H1 (cell line): ENCODE measurements at regions not wholly inside any gene's neighbourhood (a gene's known extent, or its start where the extent isn't known, plus 50 kb on each side); places are given as distances from the start of the nearest gene placed in this dataset.

Experiments
- CTCF ChIA-PET: fragments of 300-600 bp; sonication (Branson Sonifier 250); formaldehyde crosslinking; loops from one replicate; lab custom pipeline; 2021; ENCODE audit not compliant: partially characterized antibody; lab: Charles Lee
- POLR2A ChIA-PET: fragments of 300-600 bp; sonication (Branson Sonifier 250); formaldehyde crosslinking; loops from one replicate; lab custom pipeline; 2021; ENCODE audit warnings: inconsistent platforms; ENCODE audit not compliant: partially characterized antibody; lab: Charles Lee
- DNase-seq, 2 experiments: peaks; one replicate each; pipeline versions ENCODE4 v3.0.0 to v3.0.0-alpha.2; 2010 to 2022; ENCODE audit warnings: low spot score in 2 of 2, low read depth in 1 of 2, mixed read lengths in 1 of 2
- FAIRE-seq: peaks from 2 replicates; lab custom pipeline; 2011; peaks lifted over from hg19 to GRCh38; lab: Jason Lieb, UNC
- H2AFZ ChIP-seq: 2 replicates; pipeline ENCODE4 v1.8.1; 2012; ENCODE audit warnings: low read length, inconsistent platforms
- H2AK5ac ChIP-seq: 2 replicates; pipeline ENCODE4 v1.6.1; 2013; ENCODE audit warnings: low read depth, low read length
- H2BK120ac ChIP-seq: replicated peaks from 2 replicates; pipeline ENCODE3; 2013; ENCODE audit warnings: low read depth, low read length, inconsistent platforms
- H2BK12ac ChIP-seq: 2 replicates; pipeline ENCODE4 v1.6.1; 2013; ENCODE audit warnings: low read depth, low read length
- H2BK15ac ChIP-seq: 2 replicates; pipeline ENCODE4 v1.6.1; 2013; ENCODE audit warnings: low read length
- H2BK20ac ChIP-seq: 2 replicates; pipeline ENCODE4 v1.6.1; 2013; ENCODE audit warnings: low read length
- H2BK5ac ChIP-seq: 2 replicates; pipeline ENCODE4 v1.6.1; 2013; ENCODE audit warnings: low read depth, low read length
- H3K14ac ChIP-seq: 2 replicates; pipeline ENCODE4 v1.6.1; 2013; ENCODE audit warnings: inconsistent platforms; ENCODE audit not compliant: insufficient read length
- H3K18ac ChIP-seq: 2 replicates; pipeline ENCODE4 v1.6.1; 2013; ENCODE audit warnings: low read length; ENCODE audit errors: extremely low read depth
- H3K23ac ChIP-seq: 2 replicates; pipeline ENCODE4 v1.6.1; 2013; ENCODE audit warnings: inconsistent platforms; ENCODE audit not compliant: insufficient read length
- H3K23me2 ChIP-seq: 2 replicates; pipeline ENCODE4 v1.6.1; 2013; ENCODE audit warnings: low read depth, low read length
- H3K27ac ChIP-seq: 2 replicates; pipeline ENCODE4 v1.6.1; 2011; ENCODE audit warnings: low read depth, low read length, inconsistent platforms
- H3K27me3 ChIP-seq, 4 experiments: replicated peaks in 1 of 4; 1 replicate in 1 of 4; 2 replicates in 3 of 4; pipeline versions ENCODE4 v1.6.1 to v1.8.1; 2011 to 2013; ENCODE audit warnings: low read length in 3 of 4, mild to moderate bottlenecking in 3 of 4, inconsistent platforms in 2 of 4, mixed read lengths in 2 of 4, moderate library complexity in 1 of 4; ENCODE audit not compliant: control insufficient read depth in 3 of 4, insufficient read depth in 3 of 4; ENCODE audit errors: extremely low read depth in 1 of 4
- H3K36me3 ChIP-seq, 4 experiments: 2 replicates each; pipeline versions ENCODE4 v1.6.1 to v1.8.1; 2011 to 2013; ENCODE audit warnings: mild to moderate bottlenecking in 4 of 4, low read length in 3 of 4, moderate library complexity in 2 of 4, control low read depth in 1 of 4, inconsistent platforms in 1 of 4; ENCODE audit not compliant: insufficient read depth in 4 of 4, control insufficient read depth in 2 of 4
- H3K4ac ChIP-seq: replicated peaks from 2 replicates; pipeline ENCODE3; 2013; ENCODE audit warnings: low read length, low read depth, mixed read lengths, inconsistent platforms; ENCODE audit not compliant: insufficient read length
- H3K4me1 ChIP-seq, 4 experiments: replicated peaks in 1 of 4; 1 replicate in 1 of 4; 2 replicates in 3 of 4; pipeline versions ENCODE4 v1.6.1 to v1.8.1; 2011 to 2013; ENCODE audit warnings: low read length in 3 of 4, inconsistent platforms in 2 of 4, mixed read lengths in 1 of 4; ENCODE audit not compliant: insufficient read depth in 4 of 4, control insufficient read depth in 3 of 4
- H3K4me2 ChIP-seq, 2 experiments: 2 replicates each; pipeline versions ENCODE4 v1.6.1 to v1.8.1; 2011 to 2013; ENCODE audit warnings: low read depth in 2 of 2, low read length in 2 of 2, control low read depth in 1 of 2, inconsistent platforms in 1 of 2, mild to moderate bottlenecking in 1 of 2; ENCODE audit not compliant: insufficient read depth in 1 of 2
- H3K4me3 ChIP-seq, 4 experiments: fragments of 200-600, 300-600 bp in 1 of 4; sonication (generic), shearing (Covaris generic), sonication (Bioruptor Twin) in 1 of 4; 2 replicates each; pipeline versions ENCODE4 v1.5.1 to v1.8.1; 2011 to 2016; ENCODE audit warnings: low read length in 4 of 4, low read depth in 3 of 4, control low read depth in 2 of 4, inconsistent platforms in 2 of 4, mild to moderate bottlenecking in 2 of 4, mixed read lengths in 1 of 4, moderate library complexity in 1 of 4; ENCODE audit not compliant: insufficient read depth in 2 of 4; ENCODE audit errors: extremely low read depth in 1 of 4
- H3K56ac ChIP-seq: replicated peaks from 2 replicates; pipeline ENCODE3; 2013; ENCODE audit warnings: low read depth, mild to moderate bottlenecking, mixed read lengths, low read length, inconsistent platforms; ENCODE audit not compliant: insufficient read length
- H3K79me1 ChIP-seq: 2 replicates; pipeline ENCODE4 v1.6.1; 2013; ENCODE audit warnings: low read depth, low read length, control low read depth
- H3K79me2 ChIP-seq, 2 experiments: 2 replicates each; pipeline versions ENCODE4 v1.6.1 to v1.8.1; 2012 to 2013; ENCODE audit warnings: low read length in 2 of 2, mild to moderate bottlenecking in 2 of 2, inconsistent platforms in 1 of 2; ENCODE audit not compliant: insufficient read depth in 2 of 2, control insufficient read depth in 1 of 2
- H3K9ac ChIP-seq, 4 experiments: replicated peaks in 1 of 4; 1 replicate in 1 of 4; 2 replicates in 3 of 4; pipeline versions ENCODE4 v1.6.1 to v1.8.1; 2011 to 2013; ENCODE audit warnings: low read depth in 3 of 4, low read length in 3 of 4, control low read depth in 2 of 4, mild to moderate bottlenecking in 2 of 4, moderate library complexity in 2 of 4, inconsistent platforms in 1 of 4; ENCODE audit errors: extremely low read depth in 1 of 4
- H3K9me3 ChIP-seq, 2 experiments: 2 replicates each; pipeline versions ENCODE4 v1.6.1 to v1.8.1; 2012 to 2013; ENCODE audit warnings: mild to moderate bottlenecking in 2 of 2, moderate library complexity in 2 of 2, control low read depth in 1 of 2, inconsistent platforms in 1 of 2, low read depth in 1 of 2, low read length in 1 of 2, mixed read lengths in 1 of 2; ENCODE audit not compliant: insufficient read depth in 2 of 2
- H4K20me1 ChIP-seq, 2 experiments: replicated peaks in 1 of 2; 2 replicates each; pipeline versions ENCODE3 to v1.8.1; 2011 to 2013; ENCODE audit warnings: inconsistent platforms in 2 of 2, low read length in 2 of 2, mild to moderate bottlenecking in 1 of 2; ENCODE audit not compliant: insufficient read depth in 2 of 2, control insufficient read depth in 1 of 2
- H4K5ac ChIP-seq: 2 replicates; pipeline ENCODE4 v1.6.1; 2013; ENCODE audit warnings: low read length, low read depth, mixed read lengths, inconsistent platforms; ENCODE audit not compliant: insufficient read length
- H4K8ac ChIP-seq: 2 replicates; pipeline ENCODE4 v1.8.0; 2013; ENCODE audit warnings: mild to moderate bottlenecking, moderate library complexity, low read length, inconsistent platforms; ENCODE audit not compliant: insufficient read depth; ENCODE audit errors: extremely low read depth
- H4K91ac ChIP-seq: replicated peaks from 2 replicates; pipeline ENCODE3; 2013; ENCODE audit warnings: low read length, mixed read lengths, inconsistent platforms; ENCODE audit not compliant: insufficient read length
- ATF2 ChIP-seq: IDR thresholded peaks from 2 replicates; pipeline ENCODE4 v1.6.1; 2012; ENCODE audit warnings: low read length, inconsistent platforms
- BRCA1 ChIP-seq: IDR thresholded peaks from 2 replicates; pipeline ENCODE4 v1.6.1; 2012; ENCODE audit warnings: low read depth, low read length, improper control_type of control experiment
- CREB1 ChIP-seq: IDR thresholded peaks from 2 replicates; pipeline ENCODE4 v1.6.1; 2012; ENCODE audit warnings: inconsistent platforms
- EGR1 ChIP-seq: IDR thresholded peaks from 2 replicates; pipeline ENCODE4 v1.6.1; 2011; ENCODE audit warnings: low read depth, low read length, borderline replicate concordance
- GTF2F1 ChIP-seq: IDR thresholded peaks from 2 replicates; pipeline ENCODE4 v1.6.1; 2012; ENCODE audit warnings: low read depth, low read length, improper control_type of control experiment, borderline replicate concordance
- HDAC6 ChIP-seq: IDR thresholded peaks from one replicate; pipeline ENCODE4 v1.7.1; 2012; ENCODE audit warnings: low read depth, mild to moderate bottlenecking, inconsistent platforms, low read length, moderate library complexity
- JUN ChIP-seq: IDR thresholded peaks from 2 replicates; pipeline ENCODE4 v1.6.1; 2011; ENCODE audit warnings: low read depth, mild to moderate bottlenecking, improper control_type of control experiment, low read length
- JUND ChIP-seq: IDR thresholded peaks from 2 replicates; pipeline ENCODE4 v1.6.1; 2011; ENCODE audit warnings: mild to moderate bottlenecking, improper control_type of control experiment, low read length
- KDM1A ChIP-seq: fragments of 200-600, 300-600 bp; sonication (generic); IDR thresholded peaks from 2 replicates; pipeline ENCODE4 v1.7.1; 2016; ENCODE audit warnings: mild to moderate bottlenecking, low read length, borderline replicate concordance
- SP4 ChIP-seq: IDR thresholded peaks from 2 replicates; pipeline ENCODE4 v1.6.1; 2012; ENCODE audit warnings: low read length, inconsistent platforms
- YY1 ChIP-seq: IDR thresholded peaks from 2 replicates; pipeline ENCODE4 v1.6.1; 2011; ENCODE audit warnings: low read depth, mild to moderate bottlenecking, low read length
- WGBS, 2 experiments: shearing (Covaris generic) in 1 of 2; methylation state at CpG; one replicate each; pipeline versions ENCODE4 v1.1.6 to v1.1.7; 2013 to 2015; ENCODE audit warnings: low lambda C conversion rate in 2 of 2, mixed read lengths in 2 of 2, inconsistent platforms in 1 of 2, low coverage in 1 of 2, missing lambda C conversion rate in 1 of 2; ENCODE audit not compliant: insufficient replicate concordance in 2 of 2, insufficient coverage in 1 of 2, insufficient read length in 1 of 2; ENCODE audit errors: extremely low coverage in 1 of 2, missing lambda C conversion rate in 1 of 2; 5-methylcytosine and 5-hydroxymethylcytosine counted together
- TF ChIP-seq, protein P1 (sequence below): IDR thresholded peaks from 2 replicates; pipeline ENCODE4 v1.6.1; 2012; ENCODE audit warnings: inconsistent platforms

GRCh38 chr18:7415081-7415894, 151.8 kb upstream of the PTPRM start:
- no peak for FAIRE-seq
- Histone ChIP-seq H3K27me3 (no peaks in the 10 kb centered on the region), H3K4me3 (no peak overlapping the region), H4K91ac (no peak overlapping the region), H3K14ac (no peak overlapping the region), H2AFZ (0 out of 2 replicates have a peak overlapping the region, but pooled peaks have one; percentile 16), H3K4me1 (peaks cover 0 to 4% (median 0%) of the 10 kb centered on the region in 4 experiments; a peak in 2 of 7 replicates), H4K8ac (peak overlapping the region; percentile 83; the same call in 1 of the 2 replicates), H3K9me3 (no peaks in the 10 kb centered on the region), H3K4ac (no peak overlapping the region), H3K4me2 (no peak overlapping the region), H2AK5ac (no peak overlapping the region), H2BK12ac (no peak overlapping the region), H3K23ac (no peak overlapping the region), H3K79me2 (no peaks in the 10 kb centered on the region), H3K18ac (no peak overlapping the region), H2BK20ac (no peak overlapping the region), H3K56ac (no peak overlapping the region), H2BK15ac (no peak overlapping the region), H4K20me1 (no peaks in the 10 kb centered on the region), H3K36me3 (no peaks in the 10 kb centered on the region), H4K5ac (no peak overlapping the region), H3K23me2 (no peaks in the 10 kb centered on the region), H3K27ac (no peak overlapping the region), H3K79me1 (no peaks in the 10 kb centered on the region), H2BK120ac (no peak overlapping the region), H2BK5ac (no peak overlapping the region), H3K9ac (no peak overlapping the region)
- WGBS, 2 experiments, result 79% methylated on average over 8 of the region's 8 CpGs; no CpG with 5 or more reads in 1 of the 2 experiments
- CTCF ChIA-PET, result no interaction called here
- DNase-seq, result no peak
- POLR2A ChIA-PET, result no interaction called here
- TF ChIP-seq YY1 (no peak), GTF2F1 (no peak), SP4 (no peak), CREB1 (no peak), ATF2 (no peak), BRCA1 (no peak), HDAC6 (no peak), JUN (no peak), KDM1A (no peak), EGR1 (no peak), JUND (no peak)
- TF ChIP-seq, protein P1, sequence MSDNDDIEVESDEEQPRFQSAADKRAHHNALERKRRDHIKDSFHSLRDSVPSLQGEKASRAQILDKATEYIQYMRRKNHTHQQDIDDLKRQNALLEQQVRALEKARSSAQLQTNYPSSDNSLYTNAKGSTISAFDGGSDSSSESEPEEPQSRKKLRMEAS, result no peak
